ENCODE measurements at regions not wholly inside any gene's neighbourhood (a gene's known extent, or its start where the extent isn't known, plus 50 kb on each side); places are given as distances from the start of the nearest gene placed in this dataset.

- H3K27me3 ChIP-seq = no peaks in the 10 kb centered on the region
- intact Hi-C loops (cut with DNase I) = no loop called here
- no peak for TF ChIP-seq POLR2A (IDR thresholded peaks at IDR 0.05)
- TF ChIP-seq, protein P1, sequence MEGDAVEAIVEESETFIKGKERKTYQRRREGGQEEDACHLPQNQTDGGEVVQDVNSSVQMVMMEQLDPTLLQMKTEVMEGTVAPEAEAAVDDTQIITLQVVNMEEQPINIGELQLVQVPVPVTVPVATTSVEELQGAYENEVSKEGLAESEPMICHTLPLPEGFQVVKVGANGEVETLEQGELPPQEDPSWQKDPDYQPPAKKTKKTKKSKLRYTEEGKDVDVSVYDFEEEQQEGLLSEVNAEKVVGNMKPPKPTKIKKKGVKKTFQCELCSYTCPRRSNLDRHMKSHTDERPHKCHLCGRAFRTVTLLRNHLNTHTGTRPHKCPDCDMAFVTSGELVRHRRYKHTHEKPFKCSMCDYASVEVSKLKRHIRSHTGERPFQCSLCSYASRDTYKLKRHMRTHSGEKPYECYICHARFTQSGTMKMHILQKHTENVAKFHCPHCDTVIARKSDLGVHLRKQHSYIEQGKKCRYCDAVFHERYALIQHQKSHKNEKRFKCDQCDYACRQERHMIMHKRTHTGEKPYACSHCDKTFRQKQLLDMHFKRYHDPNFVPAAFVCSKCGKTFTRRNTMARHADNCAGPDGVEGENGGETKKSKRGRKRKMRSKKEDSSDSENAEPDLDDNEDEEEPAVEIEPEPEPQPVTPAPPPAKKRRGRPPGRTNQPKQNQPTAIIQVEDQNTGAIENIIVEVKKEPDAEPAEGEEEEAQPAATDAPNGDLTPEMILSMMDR (IDR thresholded peaks at IDR 0.05) = no peak
- WGBS, 2 donors = 85 to 86% methylated on average over 8 to 9 of the region's 9 CpGs
- H3K9me3 ChIP-seq = no peaks in the 10 kb centered on the region
- H3K4me1 ChIP-seq = no peaks in the 10 kb centered on the region
- no peak for DNase-seq
- H3K27ac ChIP-seq = no peak overlapping the region
- no peak overlapping the region for H3K4me3 ChIP-seq
- no peaks in the 10 kb centered on the region for H3K36me3 ChIP-seq
These were observed 275.6 kb upstream of the ADGRL2 start for GRCh38 chr1:81525085-81525484.

- DNase-seq = no peak
- Histone ChIP-seq H3K27me3 (no peaks in the 10 kb centered on the region), H3K27ac (no peak overlapping the region), H3K9me3 (no peaks in the 10 kb centered on the region), H3K36me3 (no peaks in the 10 kb centered on the region), H3K4me1 (no peaks in the 10 kb centered on the region), H3K4me3 (no peak overlapping the region)
- no peak for TF ChIP-seq POLR2A (IDR thresholded peaks at IDR 0.05)
- TF ChIP-seq, protein P1 (IDR thresholded peaks at IDR 0.05) = no peak
- intact Hi-C loops (cut with DNase I) = no loop called here
- 75 to 79% methylated on average over 1 of the region's 1 CpG for WGBS, 2 donors
These were observed 280.7 kb upstream of the ADGRL2 start for GRCh38 chr1:81519987-81520386.

GRCh38 chr1:81517987-81518386, 282.7 kb upstream of the ADGRL2 start:
- no peak overlapping the region for H3K4me3 ChIP-seq
- H3K27me3 ChIP-seq = no peaks in the 10 kb centered on the region
- TF ChIP-seq, protein P1 (IDR thresholded peaks at IDR 0.05) = no peak
- TF ChIP-seq POLR2A (IDR thresholded peaks at IDR 0.05) = no peak
- no peak for DNase-seq
- intact Hi-C loops (cut with DNase I) = no loop called here
- H3K36me3 ChIP-seq = no peaks in the 10 kb centered on the region
- H3K9me3 ChIP-seq = no peaks in the 10 kb centered on the region
- no peaks in the 10 kb centered on the region for H3K4me1 ChIP-seq
- no peak overlapping the region for H3K27ac ChIP-seq
- 74 to 81% methylated on average over 8 of the region's 8 CpGs for WGBS, 2 donors

DNA sequence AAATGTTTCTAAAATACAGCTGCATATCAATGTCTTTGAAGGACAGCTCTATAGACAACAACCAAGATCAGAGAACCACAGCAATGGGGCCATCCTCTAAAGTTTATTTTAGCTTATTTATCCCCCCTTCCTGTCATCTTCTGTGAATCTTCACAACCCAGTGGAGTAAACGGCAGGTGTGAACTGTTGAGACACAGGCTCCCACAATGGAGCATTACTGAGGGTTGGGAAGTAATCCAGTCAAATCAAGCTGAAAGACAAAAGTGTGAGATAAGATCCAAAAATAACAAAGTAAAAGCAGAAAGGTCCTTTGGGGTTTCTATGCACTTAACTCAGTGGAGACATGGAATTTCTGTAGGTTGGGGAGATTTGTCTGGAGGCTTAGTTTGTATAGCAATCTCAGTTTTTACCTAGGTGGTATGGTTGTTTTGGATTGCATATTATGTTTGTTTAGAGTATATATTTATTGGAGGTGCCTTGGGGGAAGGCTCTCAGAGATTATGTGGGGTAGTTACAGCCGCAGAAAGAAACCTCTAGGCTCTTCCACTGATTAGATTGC, 286.9 kb upstream of the ADGRL2 start:
- no peak overlapping the region for H3K27ac ChIP-seq
- no peak for DNase-seq

GRCh38 chr1:81512252-81513003, 288.3 kb upstream of the ADGRL2 start:
- no peaks in the 10 kb centered on the region for H3K9me3 ChIP-seq
- intact Hi-C loops (cut with DNase I) = no loop called here
- H3K4me1 ChIP-seq = peaks cover 9 to 45% (median 11%) of the 10 kb centered on the region in 3 donors
- TF ChIP-seq, protein P1 (IDR thresholded peaks at IDR 0.05) = no peak
- no peak for TF ChIP-seq POLR2A (IDR thresholded peaks at IDR 0.05)
- DNase-seq = no peak
- H3K36me3 ChIP-seq = no peaks in the 10 kb centered on the region
- WGBS, 2 donors = 73 to 77% methylated on average over 5 of the region's 5 CpGs
- no peaks in the 10 kb centered on the region for H3K27me3 ChIP-seq
- H3K4me3 ChIP-seq = no peak overlapping the region
- H3K27ac ChIP-seq = no peak overlapping the region

More for the DNA sequence above, 286.9 kb upstream of the ADGRL2 start:
- Histone ChIP-seq H3K9me3 (no peaks in the 10 kb centered on the region), H3K4me3 (no peak overlapping the region), H3K36me3 (no peaks in the 10 kb centered on the region), H3K4me1 (peaks cover 6 to 38% (median 8%) of the 10 kb centered on the region in 3 donors), H3K27me3 (no peaks in the 10 kb centered on the region)
- intact Hi-C loops (cut with DNase I) = no loop called here
- 82 to 86% methylated on average over 2 of the region's 2 CpGs for WGBS, 2 donors
- no peak for TF ChIP-seq POLR2A (IDR thresholded peaks at IDR 0.05)
- TF ChIP-seq, protein P1 (IDR thresholded peaks at IDR 0.05) = no peak
